ENCODE measurements at regions not wholly inside any gene's neighbourhood (a gene's known extent, or its start where the extent isn't known, plus 50 kb on each side); places are given as distances from the start of the nearest gene placed in this dataset.

- no peak for TF ChIP-seq CTCF (IDR thresholded peaks at IDR 0.05)
- no peak for TF ChIP-seq POLR2A (IDR thresholded peaks at IDR 0.05)
- WGBS (ENCODE audit: insufficient coverage, low coverage, low lambda C conversion rate, missing lambda C conversion rate) = 78% methylated on average over 11 of the region's 11 CpGs
- Histone ChIP-seq H3K27me3 (no peaks in the 10 kb centered on the region), H3K36me3 (no peaks in the 10 kb centered on the region), H3K27ac (no peak overlapping the region), H3K4me3 (no peak overlapping the region), H3K9me3 (no peaks in the 10 kb centered on the region), H3K4me1 (no peaks in the 10 kb centered on the region)
- ATAC-seq (no peak), DNase-seq (no peak)
- intact Hi-C loops (cut with DNase I) = no loop called here
These were observed 332.7 kb upstream of the MGMT start for GRCh38 chr10:129134371-129134770.

- Histone ChIP-seq H3K36me3 (no peaks in the 10 kb centered on the region), H3K9me3 (no peaks in the 10 kb centered on the region), H3K27ac (no peak overlapping the region), H3K4me1 (no peaks in the 10 kb centered on the region), H3K27me3 (no peaks in the 10 kb centered on the region), H3K4me3 (no peak overlapping the region)
- intact Hi-C loops (cut with DNase I) = no loop called here
- DNase-seq (no peak), ATAC-seq (no peak)
- TF ChIP-seq POLR2A (IDR thresholded peaks at IDR 0.05) (no peak), CTCF (IDR thresholded peaks at IDR 0.05) (no peak)
- WGBS (ENCODE audit: insufficient coverage, low coverage, low lambda C conversion rate, missing lambda C conversion rate) = 35% methylated on average over 5 of the region's 5 CpGs
These were observed 331.4 kb upstream of the MGMT start for GRCh38 chr10:129135624-129136023.

- 35% methylated on average over 2 of the region's 9 CpGs for WGBS (ENCODE audit: insufficient coverage, low coverage, low lambda C conversion rate, missing lambda C conversion rate)
- Histone ChIP-seq H3K9me3 (no peaks in the 10 kb centered on the region), H3K4me3 (no peak overlapping the region), H3K4me1 (no peaks in the 10 kb centered on the region), H3K27ac (no peak overlapping the region), H3K36me3 (no peaks in the 10 kb centered on the region), H3K27me3 (no peaks in the 10 kb centered on the region)
- TF ChIP-seq POLR2A (IDR thresholded peaks at IDR 0.05) (no peak), CTCF (IDR thresholded peaks at IDR 0.05) (no peak)
- no peak for ATAC-seq
- intact Hi-C loops (cut with DNase I) = no loop called here
- no peak for DNase-seq
These were observed 331.0 kb upstream of the MGMT start for GRCh38 chr10:129136074-129136473.

- no peaks in the 10 kb centered on the region for H3K9me3 ChIP-seq
- WGBS (ENCODE audit: insufficient coverage, low coverage, low lambda C conversion rate, missing lambda C conversion rate) = 90% methylated on average over 19 of the region's 19 CpGs
- TF ChIP-seq CTCF (IDR thresholded peaks at IDR 0.05) (no peak), POLR2A (IDR thresholded peaks at IDR 0.05) (no peak)
- intact Hi-C loops (cut with DNase I) = no loop called here
- no peaks in the 10 kb centered on the region for H3K4me1 ChIP-seq
- no peaks in the 10 kb centered on the region for H3K27me3 ChIP-seq
- H3K27ac ChIP-seq = no peak overlapping the region
- H3K4me3 ChIP-seq = no peak overlapping the region
- ATAC-seq = no peak
- H3K36me3 ChIP-seq = no peaks in the 10 kb centered on the region
- no peak for DNase-seq
These were observed 330.1 kb upstream of the MGMT start for GRCh38 chr10:129136951-129137350.
